WTC11 (cell line): ENCODE measurements at regions not wholly inside any gene's neighbourhood (a gene's known extent, or its start where the extent isn't known, plus 50 kb on each side); places are given as distances from the start of the nearest gene placed in this dataset.

Experiments used
- ATF2 ChIP-seq: sonication (generic); formaldehyde crosslinking; IDR thresholded peaks from 2 replicates; pipeline ENCODE4 v1.8.1; 2022; ENCODE audit warnings: low read depth, missing genetic modification reagents, borderline replicate concordance
- ATF3 ChIP-seq: sonication (generic); formaldehyde crosslinking; conservative IDR thresholded peaks from 2 replicates; pipeline ENCODE4 v1.8.1; 2022; ENCODE audit warnings: mild to moderate bottlenecking, missing genetic modification reagents
- CTCF ChIP-seq: fragments of 200-600 bp; IDR thresholded peaks from 2 replicates; pipeline ENCODE4 v1.8.0; 2022; ENCODE audit warnings: antibody characterized with exemption
- IRF2 ChIP-seq: sonication (generic); formaldehyde crosslinking; IDR thresholded peaks from 2 replicates; pipeline ENCODE4 v1.8.0; 2022; ENCODE audit warnings: low read depth, missing genetic modification reagents, borderline replicate concordance
- KAT7 ChIP-seq: sonication (generic); formaldehyde crosslinking; IDR thresholded peaks from 2 replicates; pipeline ENCODE4 v1.8.1; 2023; ENCODE audit warnings: missing genetic modification reagents, mild to moderate bottlenecking, borderline replicate concordance
- NFE2L1 ChIP-seq: sonication (generic); formaldehyde crosslinking; IDR thresholded peaks from 2 replicates; pipeline ENCODE4 v1.8.1; 2023; ENCODE audit warnings: missing genetic modification reagents
- NFYB ChIP-seq: sonication (generic); formaldehyde crosslinking; conservative IDR thresholded peaks from 2 replicates; pipeline ENCODE4 v1.8.0; 2022; ENCODE audit warnings: low read depth, missing genetic modification reagents
- RELA ChIP-seq: sonication (generic); formaldehyde crosslinking; IDR thresholded peaks from 2 replicates; pipeline ENCODE4 v1.8.1; 2022; ENCODE audit warnings: missing genetic modification reagents, mild to moderate bottlenecking, borderline replicate concordance
- SP1 ChIP-seq: sonication (generic); formaldehyde crosslinking; conservative IDR thresholded peaks from 2 replicates; pipeline ENCODE4 v1.8.1; 2022; ENCODE audit warnings: missing genetic modification reagents
- USF2 ChIP-seq: sonication (generic); formaldehyde crosslinking; IDR thresholded peaks from 2 replicates; pipeline ENCODE4 v1.8.1; 2023; ENCODE audit warnings: mild to moderate bottlenecking, missing genetic modification reagents, moderate library complexity

GRCh38 chr5:125579182-125579581, 832.7 kb upstream of the ZNF608 start:
- TF ChIP-seq IRF2 (CRISPR knock-in tag), result no peak
- TF ChIP-seq CTCF, result no peak
- TF ChIP-seq SP1 (CRISPR knock-in tag), result no peak
- no peak for TF ChIP-seq USF2 (CRISPR knock-in tag)
- no peak for TF ChIP-seq NFE2L1 (CRISPR knock-in tag)
- TF ChIP-seq NFYB (CRISPR knock-in tag), result no peak
- TF ChIP-seq KAT7 (CRISPR knock-in tag), result no peak
- no peak for TF ChIP-seq ATF3 (CRISPR knock-in tag)
- no peak for TF ChIP-seq ATF2
- no peak for TF ChIP-seq RELA (CRISPR knock-in tag)
